NOMO-1 (cell line): ENCODE measurements at regions not wholly inside any gene's neighbourhood (a gene's known extent, or its start where the extent isn't known, plus 50 kb on each side); places are given as distances from the start of the nearest gene placed in this dataset.
A peak's percentile ranks its signal among the peaks of the same experiment; 100 is the strongest.

Source experiments
- DNase-seq, 2 experiments: peaks; one replicate each; lab custom pipeline; 2025; ENCODE audit not compliant: unreplicated experiment in 2 of 2; lab: John Stamatoyannopoulos, UW

GRCh38 chr7:21200503-21200902 is 227.4 kb upstream of the SP4 start:
- no peak for DNase-seq

- no peak for DNase-seq
Observed at GRCh38 chr7:21214657-21215056, 213.2 kb upstream of the SP4 start.

- DNase-seq, result no peak
Observed at GRCh38 chr7:21215307-21215706, 212.6 kb upstream of the SP4 start.

- DNase-seq, result no peak
Observed at GRCh38 chr7:21217365-21217764, 210.5 kb upstream of the SP4 start.

GRCh38 chr7:21218155-21218554 is 209.7 kb upstream of the SP4 start:
- no peak for DNase-seq

- DNase-seq, result no peak
Observed at GRCh38 chr7:21221130-21221529, 206.8 kb upstream of the SP4 start.

- no peak for DNase-seq
Observed at GRCh38 chr7:21238400-21239116, 189.3 kb upstream of the SP4 start.

GRCh38 chr7:21243265-21243664 is 184.6 kb upstream of the SP4 start:
- DNase-seq, result no peak

GRCh38 chr7:21251151-21251800 is 176.6 kb upstream of the SP4 start:
- no peak for DNase-seq

GRCh38 chr7:21253740-21254687 is 173.9 kb upstream of the SP4 start:
- DNase-seq, result peak; percentile 4 to 38

GRCh38 chr7:21256310-21256877 is 171.5 kb upstream of the SP4 start:
- peak in 1 of 2 experiments; percentile 9 for DNase-seq

GRCh38 chr7:21260939-21261338 is 166.9 kb upstream of the SP4 start:
- DNase-seq, result no peak

- peak; percentile 50 to 57 for DNase-seq
Observed at GRCh38 chr7:21261627-21262594, 166.0 kb upstream of the SP4 start.

- no peak for DNase-seq
Observed at GRCh38 chr7:21269021-21269420, 158.9 kb upstream of the SP4 start.

GRCh38 chr7:21276471-21277035 is 151.3 kb upstream of the SP4 start:
- DNase-seq, result no peak

GRCh38 chr7:21278944-21279343 is 148.9 kb upstream of the SP4 start:
- no peak for DNase-seq

- peak; percentile 59 for DNase-seq
Observed at GRCh38 chr7:21281193-21281592, 146.7 kb upstream of the SP4 start.

GRCh38 chr7:21293771-21294170 is 134.1 kb upstream of the SP4 start:
- DNase-seq, result no peak

- no peak for DNase-seq
Observed at GRCh38 chr7:21299766-21300165, 128.1 kb upstream of the SP4 start.

GRCh38 chr7:21300692-21301091 is 127.2 kb upstream of the SP4 start:
- DNase-seq, result no peak
